ENCODE measurements at regions not wholly inside any gene's neighbourhood (a gene's known extent, or its start where the extent isn't known, plus 50 kb on each side); places are given as distances from the start of the nearest gene placed in this dataset.

DNA sequence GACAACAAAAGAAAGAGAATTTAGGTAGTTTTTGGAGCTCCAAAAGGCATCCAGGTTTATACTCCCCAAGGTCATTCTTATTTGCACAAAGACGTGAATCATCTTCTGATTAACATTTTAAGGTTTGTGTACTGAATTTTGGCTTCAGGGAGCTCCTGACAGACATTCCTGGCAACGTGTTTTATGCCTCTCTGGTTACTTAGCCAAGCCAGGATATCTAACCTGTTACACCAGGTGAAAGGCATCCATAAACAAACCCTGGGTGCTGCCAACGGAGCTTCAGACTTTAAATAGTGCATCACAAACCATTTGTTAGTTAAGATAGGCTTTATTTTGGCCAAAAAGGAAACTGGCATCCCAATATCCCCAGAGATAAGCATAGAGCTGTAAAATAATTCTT, 997.3 kb downstream of the ARAP2 start:
- Histone ChIP-seq H3K27me3 (replicated peaks in 1 of 4; ENCODE audit: control insufficient read depth in 3 of 4, extremely low read depth in 1 of 4, insufficient read depth in 3 of 4, low read length in 3 of 4) (no peaks in the 10 kb centered on the region), H2BK5ac (ENCODE audit: low read depth, low read length) (no peak overlapping the region), H3K23ac (ENCODE audit: insufficient read length) (no peak overlapping the region), H3K56ac (replicated peaks; ENCODE audit: insufficient read length, low read depth, low read length) (no peak overlapping the region), H3K9me3 (ENCODE audit: insufficient read depth in 2 of 2, low read depth in 1 of 2, low read length in 1 of 2) (no peaks in the 10 kb centered on the region), H4K5ac (ENCODE audit: insufficient read length, low read depth, low read length) (no peak overlapping the region), H3K36me3 (ENCODE audit: control insufficient read depth in 2 of 4, insufficient read depth in 4 of 4, low read length in 3 of 4) (no peaks in the 10 kb centered on the region), H2BK20ac (ENCODE audit: low read length) (no peak overlapping the region), H4K20me1 (replicated peaks in 1 of 2; ENCODE audit: control insufficient read depth in 1 of 2, insufficient read depth in 2 of 2, low read length in 2 of 2) (no peaks in the 10 kb centered on the region), H2BK120ac (replicated peaks; ENCODE audit: low read depth, low read length) (no peak overlapping the region), H3K23me2 (ENCODE audit: low read depth, low read length) (no peaks in the 10 kb centered on the region; the same call in 1 of the 2 replicates), H4K8ac (ENCODE audit: extremely low read depth, insufficient read depth, low read length) (no peak overlapping the region), H3K14ac (ENCODE audit: insufficient read length) (no peak overlapping the region), H3K27ac (ENCODE audit: low read depth, low read length) (no peak overlapping the region), H3K79me1 (ENCODE audit: low read depth, low read length) (no peaks in the 10 kb centered on the region), H2AFZ (ENCODE audit: low read length) (no peak overlapping the region), H3K4me1 (replicated peaks in 1 of 4; ENCODE audit: control insufficient read depth in 3 of 4, insufficient read depth in 4 of 4, low read length in 3 of 4) (peaks cover 0 to 4% (median under 1%) of the 10 kb centered on the region in 4 experiments; a peak in 1 of 7 replicates), H2BK12ac (ENCODE audit: low read depth, low read length) (no peak overlapping the region), H3K79me2 (ENCODE audit: control insufficient read depth in 1 of 2, insufficient read depth in 2 of 2, low read length in 2 of 2) (no peaks in the 10 kb centered on the region), H3K4me2 (ENCODE audit: insufficient read depth in 1 of 2, low read depth in 2 of 2, low read length in 2 of 2) (no peak overlapping the region), H3K4me3 (ENCODE audit: extremely low read depth in 1 of 4, insufficient read depth in 2 of 4, low read depth in 3 of 4, low read length in 4 of 4) (no peak overlapping the region), H3K4ac (replicated peaks; ENCODE audit: insufficient read length, low read depth, low read length) (no peak overlapping the region), H3K18ac (ENCODE audit: extremely low read depth, low read length) (no peak overlapping the region), H2AK5ac (ENCODE audit: low read depth, low read length) (no peak overlapping the region), H2BK15ac (ENCODE audit: low read length) (no peak overlapping the region), H4K91ac (replicated peaks; ENCODE audit: insufficient read length, low read length) (no peak overlapping the region), H3K9ac (replicated peaks in 1 of 4; ENCODE audit: extremely low read depth in 1 of 4, low read depth in 3 of 4, low read length in 3 of 4) (no peak overlapping the region)
- WGBS, 2 experiments (ENCODE audit: extremely low coverage in 1 of 2, insufficient coverage in 1 of 2, insufficient read length in 1 of 2, insufficient replicate concordance in 2 of 2, low coverage in 1 of 2, low lambda C conversion rate in 2 of 2, missing lambda C conversion rate in 1 of 2), result 32% methylated on average over 3 of the region's 3 CpGs; no CpG with 5 or more reads in 1 of the 2 experiments
- no peak for DNase-seq (ENCODE audit: low read depth in 1 of 2, low spot score in 2 of 2)
- TF ChIP-seq, protein P1, sequence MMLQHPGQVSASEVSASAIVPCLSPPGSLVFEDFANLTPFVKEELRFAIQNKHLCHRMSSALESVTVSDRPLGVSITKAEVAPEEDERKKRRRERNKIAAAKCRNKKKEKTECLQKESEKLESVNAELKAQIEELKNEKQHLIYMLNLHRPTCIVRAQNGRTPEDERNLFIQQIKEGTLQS (IDR thresholded peaks at IDR 0.05; ENCODE audit: insufficient read depth, low read depth, low read length), result no peak
- no peak for TF ChIP-seq GABPA (IDR thresholded peaks at IDR 0.05; ENCODE audit: borderline replicate concordance, insufficient read depth, low read length)
- TF ChIP-seq, protein P2, sequence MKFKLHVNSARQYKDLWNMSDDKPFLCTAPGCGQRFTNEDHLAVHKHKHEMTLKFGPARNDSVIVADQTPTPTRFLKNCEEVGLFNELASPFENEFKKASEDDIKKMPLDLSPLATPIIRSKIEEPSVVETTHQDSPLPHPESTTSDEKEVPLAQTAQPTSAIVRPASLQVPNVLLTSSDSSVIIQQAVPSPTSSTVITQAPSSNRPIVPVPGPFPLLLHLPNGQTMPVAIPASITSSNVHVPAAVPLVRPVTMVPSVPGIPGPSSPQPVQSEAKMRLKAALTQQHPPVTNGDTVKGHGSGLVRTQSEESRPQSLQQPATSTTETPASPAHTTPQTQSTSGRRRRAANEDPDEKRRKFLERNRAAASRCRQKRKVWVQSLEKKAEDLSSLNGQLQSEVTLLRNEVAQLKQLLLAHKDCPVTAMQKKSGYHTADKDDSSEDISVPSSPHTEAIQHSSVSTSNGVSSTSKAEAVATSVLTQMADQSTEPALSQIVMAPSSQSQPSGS (IDR thresholded peaks at IDR 0.05; ENCODE audit: low read length), result no peak
- TF ChIP-seq FOSL1 (IDR thresholded peaks at IDR 0.05; ENCODE audit: insufficient read depth, low read depth, low read length), result no peak
- no peak for TF ChIP-seq YY1 (IDR thresholded peaks at IDR 0.05; ENCODE audit: low read depth, low read length)
- no peak for TF ChIP-seq NRF1 (IDR thresholded peaks at IDR 0.05; ENCODE audit: low read depth, low read length)
- TF ChIP-seq EGR1 (IDR thresholded peaks at IDR 0.05; ENCODE audit: borderline replicate concordance, low read depth, low read length), result no peak
- no peak for TF ChIP-seq CHD2 (IDR thresholded peaks at IDR 0.05; ENCODE audit: low read length)
- TF ChIP-seq TAF1 (IDR thresholded peaks at IDR 0.05; ENCODE audit: low read depth, low read length), result no peak
- CTCF ChIA-PET (ENCODE audit: partially characterized antibody), result no interaction called here
- POLR2A ChIA-PET (ENCODE audit: partially characterized antibody), result no interaction called here
- no peak for FAIRE-seq
